WI38 (cell line): ENCODE measurements at regions not wholly inside any gene's neighbourhood (a gene's known extent, or its start where the extent isn't known, plus 50 kb on each side); places are given as distances from the start of the nearest gene placed in this dataset.
"Not testable (repeated sequence)": the region's sequence is repeated elsewhere in the genome, so short reads cannot be mapped to it uniquely, and the experiment has no call there.

Source experiments
- H3K4me3 ChIP-seq: 2 replicates; pipeline ENCODE4 v1.5.1; 2011; ENCODE audit warnings: low read depth, mild to moderate bottlenecking, control low read depth, low read length
- TF ChIP-seq, protein P1 (sequence below): IDR thresholded peaks from 2 replicates; pipeline ENCODE4 v1.5.1; 2012; ENCODE audit warnings: low read depth, mild to moderate bottlenecking, control low read depth, low read length

DNA sequence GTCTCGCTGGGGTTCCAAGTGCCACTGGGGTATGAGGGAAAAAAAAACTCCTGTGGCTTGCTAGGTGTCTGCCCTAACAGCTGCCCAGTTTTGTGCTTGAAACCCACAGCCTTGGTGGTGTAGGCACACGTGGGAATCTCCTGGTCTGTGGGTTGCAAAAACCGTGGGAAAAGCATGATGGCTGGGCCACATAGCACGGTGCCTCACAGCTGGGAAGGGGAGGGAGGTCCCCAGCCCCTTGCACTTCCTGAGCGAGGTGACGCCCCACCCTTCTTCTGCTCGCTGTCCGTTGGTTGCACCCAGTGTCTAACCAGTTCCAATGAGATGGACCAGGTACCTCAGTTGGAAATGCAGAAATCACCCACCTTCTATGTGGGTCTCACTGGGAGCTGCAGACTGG lies 144.3 kb downstream of the KBTBD8 start:
- TF ChIP-seq, protein P1, sequence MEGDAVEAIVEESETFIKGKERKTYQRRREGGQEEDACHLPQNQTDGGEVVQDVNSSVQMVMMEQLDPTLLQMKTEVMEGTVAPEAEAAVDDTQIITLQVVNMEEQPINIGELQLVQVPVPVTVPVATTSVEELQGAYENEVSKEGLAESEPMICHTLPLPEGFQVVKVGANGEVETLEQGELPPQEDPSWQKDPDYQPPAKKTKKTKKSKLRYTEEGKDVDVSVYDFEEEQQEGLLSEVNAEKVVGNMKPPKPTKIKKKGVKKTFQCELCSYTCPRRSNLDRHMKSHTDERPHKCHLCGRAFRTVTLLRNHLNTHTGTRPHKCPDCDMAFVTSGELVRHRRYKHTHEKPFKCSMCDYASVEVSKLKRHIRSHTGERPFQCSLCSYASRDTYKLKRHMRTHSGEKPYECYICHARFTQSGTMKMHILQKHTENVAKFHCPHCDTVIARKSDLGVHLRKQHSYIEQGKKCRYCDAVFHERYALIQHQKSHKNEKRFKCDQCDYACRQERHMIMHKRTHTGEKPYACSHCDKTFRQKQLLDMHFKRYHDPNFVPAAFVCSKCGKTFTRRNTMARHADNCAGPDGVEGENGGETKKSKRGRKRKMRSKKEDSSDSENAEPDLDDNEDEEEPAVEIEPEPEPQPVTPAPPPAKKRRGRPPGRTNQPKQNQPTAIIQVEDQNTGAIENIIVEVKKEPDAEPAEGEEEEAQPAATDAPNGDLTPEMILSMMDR: no peak
- H3K4me3 ChIP-seq: no peak overlapping the region

DNA sequence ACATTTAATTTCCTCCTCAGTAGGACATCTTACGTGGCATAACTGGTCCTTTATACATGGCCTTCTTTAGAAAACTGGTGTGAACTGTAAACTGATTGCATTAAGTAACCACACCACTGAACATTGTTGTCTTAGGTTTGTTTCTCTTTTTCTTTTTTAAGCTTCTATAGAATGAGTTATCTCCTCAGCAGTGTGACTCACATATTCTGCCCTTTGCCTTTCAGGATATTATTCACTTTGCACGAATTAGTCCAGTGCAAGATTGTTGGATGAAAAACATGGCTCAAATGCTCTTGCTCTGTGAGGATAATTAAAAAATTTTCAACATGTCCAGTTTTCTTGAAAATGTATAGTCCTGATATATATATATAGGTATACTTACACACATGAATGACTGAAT lies 147.6 kb downstream of the KBTBD8 start:
- TF ChIP-seq, protein P1: no peak
- H3K4me3 ChIP-seq: no peak overlapping the region

DNA sequence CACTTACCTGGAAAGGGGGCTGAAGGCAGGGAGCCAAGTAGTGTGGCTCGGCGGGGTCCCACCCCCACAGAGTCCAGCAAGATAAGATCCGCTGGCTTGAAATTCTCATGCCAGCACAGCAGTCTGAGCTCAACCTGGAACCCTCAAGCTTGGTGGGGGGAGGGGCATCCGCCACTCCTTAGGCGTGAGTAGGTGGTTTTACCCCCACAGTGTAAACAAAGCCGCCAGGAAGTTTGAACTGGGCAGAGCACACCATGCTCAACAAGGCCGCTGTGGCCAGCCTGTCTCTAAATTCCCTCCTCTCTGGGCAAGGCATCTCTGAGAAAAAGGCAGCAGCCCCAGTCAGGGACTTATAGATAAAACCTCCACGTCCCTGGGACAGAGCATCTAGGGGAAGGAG lies 156.3 kb downstream of the KBTBD8 start:
- H3K4me3 ChIP-seq: no peak overlapping the region
- TF ChIP-seq, protein P1: no peak

DNA sequence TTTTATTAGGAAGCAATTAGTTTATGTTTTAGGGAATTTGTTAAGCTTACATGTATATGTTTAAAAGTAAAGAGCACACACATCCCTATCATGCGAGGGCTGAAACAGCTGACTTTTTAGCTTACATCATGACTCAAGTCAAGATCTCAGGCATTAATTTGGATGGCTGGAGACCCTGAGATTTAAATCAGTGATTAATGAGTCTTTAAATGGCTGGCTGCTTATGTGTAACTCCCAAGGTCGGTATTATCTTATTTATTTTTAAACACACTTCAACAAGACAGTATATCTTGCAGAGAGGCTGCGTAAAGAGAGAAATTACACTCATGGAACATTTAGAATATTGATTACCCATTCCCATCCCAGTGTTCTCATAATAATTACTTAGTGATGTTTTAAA lies 169.4 kb downstream of the KBTBD8 start:
- TF ChIP-seq, protein P1: no peak
- H3K4me3 ChIP-seq: no peak overlapping the region

DNA sequence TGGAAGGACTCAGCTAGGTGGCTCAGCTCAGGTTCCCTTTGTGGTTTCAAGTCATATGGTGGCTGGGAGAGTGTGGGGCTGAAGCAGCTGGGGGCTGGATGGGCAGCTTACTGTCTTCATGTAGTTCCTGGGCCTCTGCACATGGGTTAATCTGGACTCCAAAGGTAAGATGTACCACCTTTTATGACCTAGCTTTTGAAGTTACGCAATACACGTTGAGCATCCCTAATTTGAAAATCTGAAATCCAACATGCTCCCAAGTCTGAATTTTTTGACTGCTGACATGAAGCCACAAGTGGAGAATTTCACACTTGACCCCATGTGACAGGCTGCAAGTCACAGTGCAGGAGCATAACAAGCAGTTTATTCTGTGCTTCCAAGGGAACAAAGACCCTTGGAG lies 173.7 kb downstream of the KBTBD8 start:
- TF ChIP-seq, protein P1: no peak
- H3K4me3 ChIP-seq: no peak overlapping the region

DNA sequence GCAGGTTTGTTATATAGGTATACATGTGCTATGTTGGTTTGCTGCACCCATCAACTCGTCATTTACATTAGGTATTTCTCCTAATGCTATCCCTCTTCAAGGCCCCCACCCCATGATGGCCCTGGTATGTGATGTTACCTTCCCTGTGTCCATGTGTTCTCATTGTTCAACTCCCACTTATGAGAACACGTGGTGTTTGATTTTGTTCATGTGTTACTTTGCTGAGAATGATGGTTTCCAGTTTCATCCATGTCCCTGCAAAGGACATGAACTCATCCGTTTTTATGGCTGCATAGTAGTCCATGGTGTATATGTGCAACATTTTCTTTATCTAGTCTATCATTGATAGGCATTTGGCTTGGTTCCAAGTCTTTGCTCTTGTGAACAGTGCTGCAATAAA lies 175.0 kb downstream of the KBTBD8 start:
- H3K4me3 ChIP-seq: not testable (repeated sequence)

DNA sequence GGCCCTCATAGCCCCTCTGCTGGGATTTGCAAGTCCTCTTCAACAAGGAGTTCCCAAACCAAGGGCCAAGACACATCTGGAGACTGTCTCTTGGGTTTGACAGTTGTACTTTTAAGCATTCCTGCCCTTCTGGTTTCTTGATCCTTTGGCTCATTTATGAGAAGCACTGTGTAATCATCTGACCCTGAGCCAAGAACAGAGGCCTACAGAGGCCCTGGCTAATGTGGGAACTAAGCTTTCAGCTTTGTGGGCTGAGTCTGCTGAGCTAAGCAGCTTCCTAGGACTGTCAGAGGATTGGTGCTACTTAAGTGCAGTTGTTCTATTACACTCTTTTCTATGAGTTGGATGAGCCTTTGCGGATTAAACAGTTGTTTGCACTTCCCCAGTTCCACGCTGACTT lies 178.3 kb downstream of the KBTBD8 start:
- no peak overlapping the region for H3K4me3 ChIP-seq
- TF ChIP-seq, protein P1: no peak

DNA sequence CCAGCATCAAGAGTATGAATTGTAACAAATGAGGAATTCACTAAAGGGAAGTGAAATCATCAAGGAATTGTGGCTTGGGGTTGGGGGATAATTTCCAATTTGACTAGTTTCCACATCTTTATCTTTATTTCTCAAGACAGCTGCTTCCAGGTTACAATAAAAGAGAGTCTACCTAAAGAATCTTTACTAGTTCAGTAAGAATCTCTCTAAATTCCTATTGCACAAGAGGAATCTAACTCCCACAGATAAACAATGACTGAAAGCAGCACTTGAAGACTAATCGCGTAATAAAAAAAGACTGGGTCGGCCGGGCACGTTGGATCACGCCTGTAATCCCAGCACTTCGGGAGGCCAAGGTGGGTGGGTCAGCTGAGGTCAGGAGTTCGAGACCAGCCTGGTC lies 194.4 kb downstream of the KBTBD8 start:
- TF ChIP-seq, protein P1: no peak
- no peak overlapping the region for H3K4me3 ChIP-seq
